ENCODE measurements at regions not wholly inside any gene's neighbourhood (a gene's known extent, or its start where the extent isn't known, plus 50 kb on each side); places are given as distances from the start of the nearest gene placed in this dataset.

GRCh38 chr2:14015113-14015630 lies 617.3 kb upstream of the LRATD1 start:
- no peak for TF ChIP-seq CTCF (conservative IDR thresholded peaks at IDR 0.05; ENCODE audit: low read depth in 2 of 2)
- TF ChIP-seq EZH2phosphoT487 (IDR thresholded peaks at IDR 0.05; ENCODE audit: unreplicated experiment): no peak
- TF ChIP-seq EZH2 (IDR thresholded peaks at IDR 0.05; ENCODE audit: low read depth, unreplicated experiment): no peak
- no peak for TF ChIP-seq CREB1 (CRISPR knock-in tag; IDR thresholded peaks at IDR 0.05; ENCODE audit: low read depth)
- TF ChIP-seq REST (IDR thresholded peaks at IDR 0.05; ENCODE audit: unreplicated experiment): no peak
- no peak for TF ChIP-seq POLR2AphosphoS5 (IDR thresholded peaks at IDR 0.05; ENCODE audit: low read depth)
- TF ChIP-seq JUNB (IDR thresholded peaks at IDR 0.05; ENCODE audit: unreplicated experiment): no peak
- no peak for TF ChIP-seq ZNF462 (CRISPR knock-in tag; IDR thresholded peaks at IDR 0.05)
- TF ChIP-seq ZNF114 (CRISPR knock-in tag; IDR thresholded peaks at IDR 0.05): no peak
- no peak for TF ChIP-seq STAT1 (IDR thresholded peaks at IDR 0.05; ENCODE audit: unreplicated experiment)
- TF ChIP-seq ZNF331 (CRISPR knock-in tag; IDR thresholded peaks at IDR 0.05; ENCODE audit: low read depth): no peak
- no peak for TF ChIP-seq NANOG (IDR thresholded peaks at IDR 0.05; ENCODE audit: borderline replicate concordance)
